GM10248 (cell line): ENCODE measurements at regions not wholly inside any gene's neighbourhood (a gene's known extent, or its start where the extent isn't known, plus 50 kb on each side); places are given as distances from the start of the nearest gene placed in this dataset.

Experiments
- CTCF ChIA-PET: fragments of 300-600 bp; sonication (Branson Sonifier 250); formaldehyde crosslinking; extraction: SDS; loops from one replicate; lab custom pipeline; 2021; ENCODE audit warnings: antibody characterized with exemption; lab: Yijun Ruan, JAX
- POLR2A ChIA-PET: fragments of 350-650 bp; sonication (Branson Sonifier 250); formaldehyde crosslinking; extraction: SDS; loops from one replicate; lab custom pipeline; 2020; ENCODE audit warnings: antibody characterized with exemption; lab: Yijun Ruan, JAX
- DNase-seq: peaks from one replicate; pipeline ENCODE4 v3.0.0; 2012; ENCODE audit errors: extremely low spot score
- TF ChIP-seq, protein P1 (sequence below): IDR thresholded peaks from 2 replicates; pipeline ENCODE4 v1.5.1; 2012; ENCODE audit warnings: mild to moderate bottlenecking, low read depth; ENCODE audit errors: extremely low read depth, missing control alignments, control extremely low read depth

DNA sequence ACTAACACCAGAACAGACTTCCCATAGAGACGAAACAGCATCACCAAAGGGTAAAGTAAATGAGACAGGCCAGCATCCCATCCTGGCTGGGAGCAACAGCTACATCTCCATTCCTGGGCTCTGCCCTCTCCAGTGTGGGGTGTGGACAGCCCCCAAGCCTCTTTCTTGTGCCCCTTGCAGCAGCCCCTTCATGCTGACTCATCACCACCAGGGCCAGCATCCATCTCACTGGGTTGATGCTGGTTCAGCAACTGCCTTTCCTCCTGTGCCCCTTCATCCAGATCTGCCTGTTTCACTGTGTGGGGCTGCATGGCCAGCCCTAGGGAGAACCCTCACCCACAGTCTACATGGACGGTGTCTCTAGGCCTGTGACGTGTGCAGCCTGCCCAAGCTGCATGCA is 569.1 kb upstream of the TBX3 start:
- ChIA-PET POLR2A (no interaction called here), CTCF (no interaction called here)
- no peak for DNase-seq
- TF ChIP-seq, protein P1, sequence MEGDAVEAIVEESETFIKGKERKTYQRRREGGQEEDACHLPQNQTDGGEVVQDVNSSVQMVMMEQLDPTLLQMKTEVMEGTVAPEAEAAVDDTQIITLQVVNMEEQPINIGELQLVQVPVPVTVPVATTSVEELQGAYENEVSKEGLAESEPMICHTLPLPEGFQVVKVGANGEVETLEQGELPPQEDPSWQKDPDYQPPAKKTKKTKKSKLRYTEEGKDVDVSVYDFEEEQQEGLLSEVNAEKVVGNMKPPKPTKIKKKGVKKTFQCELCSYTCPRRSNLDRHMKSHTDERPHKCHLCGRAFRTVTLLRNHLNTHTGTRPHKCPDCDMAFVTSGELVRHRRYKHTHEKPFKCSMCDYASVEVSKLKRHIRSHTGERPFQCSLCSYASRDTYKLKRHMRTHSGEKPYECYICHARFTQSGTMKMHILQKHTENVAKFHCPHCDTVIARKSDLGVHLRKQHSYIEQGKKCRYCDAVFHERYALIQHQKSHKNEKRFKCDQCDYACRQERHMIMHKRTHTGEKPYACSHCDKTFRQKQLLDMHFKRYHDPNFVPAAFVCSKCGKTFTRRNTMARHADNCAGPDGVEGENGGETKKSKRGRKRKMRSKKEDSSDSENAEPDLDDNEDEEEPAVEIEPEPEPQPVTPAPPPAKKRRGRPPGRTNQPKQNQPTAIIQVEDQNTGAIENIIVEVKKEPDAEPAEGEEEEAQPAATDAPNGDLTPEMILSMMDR, result no peak

DNA sequence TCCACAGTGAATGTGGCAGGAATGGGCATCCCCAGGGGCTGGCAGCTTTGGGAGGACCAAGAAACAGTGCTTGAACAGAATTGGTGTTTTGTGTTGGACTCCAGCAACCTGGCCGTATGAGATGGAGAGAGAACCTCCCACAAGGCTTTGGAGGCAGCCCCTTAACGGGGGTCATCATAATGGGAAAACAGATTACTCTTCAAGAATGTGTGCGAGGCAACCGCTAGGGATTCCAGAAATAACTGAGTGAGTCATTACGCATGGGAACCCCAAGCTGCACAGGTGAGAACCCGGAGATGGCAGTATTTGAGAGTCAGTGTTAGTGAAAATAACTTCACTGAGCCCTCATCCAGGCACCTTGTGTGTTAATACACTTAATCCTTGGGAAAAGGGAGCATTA is 567.8 kb upstream of the TBX3 start:
- DNase-seq, result no peak
- CTCF ChIA-PET, result no interaction called here
- POLR2A ChIA-PET, result no interaction called here
- TF ChIP-seq, protein P1, result no peak

DNA sequence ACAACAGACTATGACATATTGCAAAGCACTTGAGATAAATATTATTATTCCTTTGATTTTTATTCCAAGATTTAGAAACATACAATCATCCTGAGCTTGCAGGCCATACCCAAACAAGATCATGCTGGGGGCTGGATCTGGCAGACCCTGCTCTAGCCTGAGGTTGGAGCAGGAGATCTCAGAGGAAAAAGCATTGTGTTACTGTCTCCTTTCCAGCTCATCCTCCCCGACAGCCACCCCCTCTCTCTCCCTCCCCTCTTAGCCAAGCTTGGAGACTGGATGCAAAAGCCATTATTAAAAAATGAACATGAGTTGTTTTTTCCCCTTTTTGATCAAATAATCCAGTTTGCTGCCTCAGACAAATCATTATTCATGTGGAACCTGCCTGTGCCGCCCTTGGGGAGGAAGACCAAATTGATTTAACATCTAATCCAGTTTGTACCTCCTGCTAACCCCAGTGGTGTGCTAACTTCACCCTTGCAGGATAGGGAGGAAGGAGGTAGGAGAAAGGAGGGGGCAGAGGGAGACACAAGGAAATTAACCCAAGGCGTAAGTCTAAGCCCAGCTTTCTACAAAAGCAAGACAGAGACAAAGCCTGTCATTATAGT is 565.8 kb upstream of the TBX3 start:
- no peak for DNase-seq

DNA sequence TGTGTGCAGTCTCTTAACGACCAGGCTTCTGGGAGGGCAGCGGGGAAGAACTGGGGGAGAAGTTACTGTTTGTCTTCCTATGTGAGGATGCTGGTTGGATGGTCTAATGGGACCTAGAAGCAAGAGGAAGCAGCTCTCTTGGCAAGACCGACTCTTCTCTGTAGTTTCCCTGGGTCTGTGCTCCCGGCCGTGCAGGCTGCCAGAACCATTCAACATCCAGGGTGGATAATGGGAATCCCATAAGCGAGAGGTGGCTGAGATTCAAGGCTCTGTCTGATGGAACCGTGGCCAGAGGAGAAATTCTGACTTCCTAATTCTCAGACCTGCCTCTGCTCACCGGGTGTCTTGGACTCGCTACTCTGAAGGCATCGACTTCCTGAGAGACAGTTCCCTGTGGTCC is 561.0 kb upstream of the TBX3 start:
- DNase-seq, result no peak
- TF ChIP-seq, protein P1, result no peak
- ChIA-PET POLR2A (no interaction called here), CTCF (no interaction called here)

More for the DNA sequence above, 565.8 kb upstream of the TBX3 start:
- ChIA-PET CTCF (interaction anchor here (1.3 kb wide), 1 partner anchor 18 kb away, joined by 3 read pairs; no protein-coding TSS in a partner anchor), POLR2A (no interaction called here)
- TF ChIP-seq, protein P1, result no peak

DNA sequence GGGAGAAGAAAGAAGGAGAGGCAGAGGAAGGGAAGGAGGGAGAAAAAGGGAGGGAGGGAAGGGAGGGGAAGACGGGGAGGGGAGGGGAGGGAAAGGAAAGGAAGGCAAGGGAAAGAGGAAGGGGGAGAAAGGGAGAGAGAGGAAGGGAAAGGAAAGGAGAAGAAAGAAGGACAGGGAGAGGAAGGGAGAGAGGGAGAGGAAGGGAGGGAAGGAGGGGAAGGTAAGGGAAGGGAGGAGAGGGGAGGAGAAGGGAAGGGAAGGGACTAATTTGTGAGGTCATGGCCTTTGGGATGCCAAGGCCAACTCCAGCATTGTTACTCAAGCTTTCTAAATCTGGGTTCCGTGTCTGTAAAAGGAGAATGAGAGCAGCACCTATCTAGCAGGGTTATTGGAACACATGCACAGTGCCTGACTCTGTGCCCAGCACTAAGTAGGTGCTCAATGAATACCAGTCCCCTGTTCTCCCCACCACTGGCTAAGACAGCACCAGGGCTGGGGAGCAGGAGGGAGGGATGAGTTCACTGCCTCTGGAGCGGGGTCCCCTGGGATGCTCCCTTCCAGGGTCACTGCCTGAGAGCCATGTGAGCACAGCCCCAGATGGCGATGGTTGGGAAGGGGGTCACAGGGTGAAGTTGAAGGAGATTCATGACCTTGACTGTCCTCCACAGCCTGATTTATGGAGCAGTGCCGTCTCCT is 560.1 kb upstream of the TBX3 start:
- TF ChIP-seq, protein P1, result no peak
- POLR2A ChIA-PET, result no interaction called here
- no peak for DNase-seq
- CTCF ChIA-PET, result no interaction called here

DNA sequence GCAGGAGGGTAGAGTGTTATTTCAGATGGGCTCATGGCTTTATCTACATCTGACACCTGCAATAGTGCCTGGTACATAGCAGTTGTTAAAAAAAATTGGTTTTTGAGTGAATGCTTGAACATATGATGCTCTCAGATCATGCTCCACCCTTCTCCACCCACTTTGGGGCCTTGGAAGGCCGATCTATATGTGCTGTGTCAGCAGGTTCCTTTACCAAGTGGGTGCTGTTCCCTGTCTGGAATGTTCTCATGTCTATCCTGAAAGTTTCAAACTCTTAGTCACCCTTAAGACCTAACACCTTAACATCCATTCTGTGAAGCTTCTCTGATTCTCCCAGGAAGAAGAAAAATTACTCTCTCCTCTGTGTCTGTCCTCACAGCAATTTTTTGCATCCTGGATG is 556.3 kb upstream of the TBX3 start:
- TF ChIP-seq, protein P1, result no peak
- DNase-seq, result no peak
- CTCF ChIA-PET, result no interaction called here
- POLR2A ChIA-PET, result no interaction called here
